ENCODE measurements at regions not wholly inside any gene's neighbourhood (a gene's known extent, or its start where the extent isn't known, plus 50 kb on each side); places are given as distances from the start of the nearest gene placed in this dataset.

GRCh38 chr12:28893856-28894255 lies 255.2 kb upstream of the FAR2 start:
- DNase-seq (ENCODE audit: extremely low spot score): no peak
- H3K27ac ChIP-seq (ENCODE audit: low read depth): no peak overlapping the region

GRCh38 chr12:28896421-28896820 lies 252.7 kb upstream of the FAR2 start:
- no peaks in the 10 kb centered on the region for H3K36me3 ChIP-seq (ENCODE audit: insufficient read depth)
- DNase-seq (ENCODE audit: extremely low spot score): no peak
- H3K4me1 ChIP-seq (ENCODE audit: insufficient read depth): no peaks in the 10 kb centered on the region
- no peak overlapping the region for H3K27ac ChIP-seq (ENCODE audit: low read depth)
- no peak overlapping the region for H3K4me3 ChIP-seq (ENCODE audit: low read depth, low read length)
- 85% methylated on average over 1 of the region's 1 CpG for WGBS

More at GRCh38 chr12:28893856-28894255, 255.2 kb upstream of the FAR2 start:
- WGBS: 50% methylated on average over 1 of the region's 1 CpG
- no peaks in the 10 kb centered on the region for H3K36me3 ChIP-seq (ENCODE audit: insufficient read depth)
- H3K4me3 ChIP-seq (ENCODE audit: low read depth, low read length): no peak overlapping the region
- no peaks in the 10 kb centered on the region for H3K4me1 ChIP-seq (ENCODE audit: insufficient read depth)

- 59% methylated on average over 2 of the region's 2 CpGs for WGBS
- Histone ChIP-seq H3K27ac (ENCODE audit: low read depth) (no peak overlapping the region), H3K4me1 (ENCODE audit: insufficient read depth) (no peaks in the 10 kb centered on the region), H3K36me3 (ENCODE audit: insufficient read depth) (no peaks in the 10 kb centered on the region), H3K4me3 (ENCODE audit: low read depth, low read length) (no peak overlapping the region)
- no peak for DNase-seq (ENCODE audit: extremely low spot score)
Observed at GRCh38 chr12:28898038-28898437, 251.0 kb upstream of the FAR2 start.

- H3K4me3 ChIP-seq (ENCODE audit: low read depth, low read length): no peak overlapping the region
- 85% methylated on average over 1 of the region's 1 CpG for WGBS
Observed at GRCh38 chr12:28899951-28900350, 249.1 kb upstream of the FAR2 start.

GRCh38 chr12:28905220-28905955 lies 243.7 kb upstream of the FAR2 start:
- no peak for DNase-seq (ENCODE audit: extremely low spot score)
- H3K4me3 ChIP-seq (ENCODE audit: low read depth, low read length): no peak overlapping the region
- no peak overlapping the region for H3K27ac ChIP-seq (ENCODE audit: low read depth)
- WGBS: 86% methylated on average over 1 of the region's 1 CpG
- H3K4me1 ChIP-seq (ENCODE audit: insufficient read depth): no peaks in the 10 kb centered on the region
- H3K36me3 ChIP-seq (ENCODE audit: insufficient read depth): no peaks in the 10 kb centered on the region

More at GRCh38 chr12:28899951-28900350, 249.1 kb upstream of the FAR2 start:
- Histone ChIP-seq H3K36me3 (ENCODE audit: insufficient read depth) (no peaks in the 10 kb centered on the region), H3K4me1 (ENCODE audit: insufficient read depth) (no peaks in the 10 kb centered on the region), H3K27ac (ENCODE audit: low read depth) (no peak overlapping the region)
- no peak for DNase-seq (ENCODE audit: extremely low spot score)

- H3K27ac ChIP-seq (ENCODE audit: low read depth): no peak overlapping the region
- H3K4me1 ChIP-seq (ENCODE audit: insufficient read depth): no peaks in the 10 kb centered on the region
- no peak for DNase-seq (ENCODE audit: extremely low spot score)
- no peak overlapping the region for H3K4me3 ChIP-seq (ENCODE audit: low read depth, low read length)
- no peaks in the 10 kb centered on the region for H3K36me3 ChIP-seq (ENCODE audit: insufficient read depth)
- WGBS: 78% methylated on average over 1 of the region's 1 CpG
Observed at GRCh38 chr12:28908646-28909045, 240.4 kb upstream of the FAR2 start.

- Histone ChIP-seq H3K4me3 (ENCODE audit: low read depth, low read length) (no peak overlapping the region), H3K27ac (ENCODE audit: low read depth) (no peak overlapping the region), H3K4me1 (ENCODE audit: insufficient read depth) (no peaks in the 10 kb centered on the region), H3K36me3 (ENCODE audit: insufficient read depth) (no peaks in the 10 kb centered on the region)
- no peak for DNase-seq (ENCODE audit: extremely low spot score)
- WGBS: 44% methylated on average over 1 of the region's 1 CpG
Observed at GRCh38 chr12:28909291-28909690, 239.8 kb upstream of the FAR2 start.

- WGBS: 61% methylated on average over 3 of the region's 3 CpGs
- no peak for DNase-seq (ENCODE audit: extremely low spot score)
- no peak overlapping the region for H3K4me3 ChIP-seq (ENCODE audit: low read depth, low read length)
- no peak overlapping the region for H3K27ac ChIP-seq (ENCODE audit: low read depth)
- H3K36me3 ChIP-seq (ENCODE audit: insufficient read depth): no peaks in the 10 kb centered on the region
- H3K4me1 ChIP-seq (ENCODE audit: insufficient read depth): no peaks in the 10 kb centered on the region
Observed at GRCh38 chr12:28925719-28926376, 223.2 kb upstream of the FAR2 start.

GRCh38 chr12:28930704-28931103 lies 218.4 kb upstream of the FAR2 start:
- 94% methylated on average over 2 of the region's 2 CpGs for WGBS
- DNase-seq (ENCODE audit: extremely low spot score): no peak

GRCh38 chr12:28933176-28933575 lies 215.9 kb upstream of the FAR2 start:
- 90% methylated on average over 1 of the region's 1 CpG for WGBS
- H3K4me3 ChIP-seq (ENCODE audit: low read depth, low read length): no peak overlapping the region
- H3K27ac ChIP-seq (ENCODE audit: low read depth): no peak overlapping the region
- DNase-seq (ENCODE audit: extremely low spot score): no peak
- no peaks in the 10 kb centered on the region for H3K36me3 ChIP-seq (ENCODE audit: insufficient read depth)
- H3K4me1 ChIP-seq (ENCODE audit: insufficient read depth): no peaks in the 10 kb centered on the region

More at GRCh38 chr12:28930704-28931103, 218.4 kb upstream of the FAR2 start:
- Histone ChIP-seq H3K36me3 (ENCODE audit: insufficient read depth) (no peaks in the 10 kb centered on the region), H3K4me3 (ENCODE audit: low read depth, low read length) (no peak overlapping the region), H3K4me1 (ENCODE audit: insufficient read depth) (no peaks in the 10 kb centered on the region), H3K27ac (ENCODE audit: low read depth) (no peak overlapping the region)

GRCh38 chr12:28933864-28934527 lies 215.1 kb upstream of the FAR2 start:
- Histone ChIP-seq H3K4me3 (ENCODE audit: low read depth, low read length) (no peak overlapping the region), H3K36me3 (ENCODE audit: insufficient read depth) (no peaks in the 10 kb centered on the region), H3K27ac (ENCODE audit: low read depth) (no peak overlapping the region), H3K4me1 (ENCODE audit: insufficient read depth) (no peaks in the 10 kb centered on the region)
- WGBS: 73% methylated on average over 8 of the region's 8 CpGs
- no peak for DNase-seq (ENCODE audit: extremely low spot score)

GRCh38 chr12:28936221-28936620 lies 212.9 kb upstream of the FAR2 start:
- Histone ChIP-seq H3K4me3 (ENCODE audit: low read depth, low read length) (no peak overlapping the region), H3K4me1 (ENCODE audit: insufficient read depth) (no peaks in the 10 kb centered on the region), H3K36me3 (ENCODE audit: insufficient read depth) (no peaks in the 10 kb centered on the region), H3K27ac (ENCODE audit: low read depth) (no peak overlapping the region)
- DNase-seq (ENCODE audit: extremely low spot score): no peak
- 71% methylated on average over 1 of the region's 1 CpG for WGBS

- no peak overlapping the region for H3K27ac ChIP-seq (ENCODE audit: low read depth)
- no peaks in the 10 kb centered on the region for H3K4me1 ChIP-seq (ENCODE audit: insufficient read depth)
- WGBS: 44% methylated on average over 3 of the region's 3 CpGs
- DNase-seq (ENCODE audit: extremely low spot score): no peak
- no peak overlapping the region for H3K4me3 ChIP-seq (ENCODE audit: low read depth, low read length)
- no peaks in the 10 kb centered on the region for H3K36me3 ChIP-seq (ENCODE audit: insufficient read depth)
Observed at GRCh38 chr12:28936711-28937110, 212.4 kb upstream of the FAR2 start.

- 71% methylated on average over 3 of the region's 3 CpGs for WGBS
- H3K27ac ChIP-seq (ENCODE audit: low read depth): no peak overlapping the region
- H3K4me3 ChIP-seq (ENCODE audit: low read depth, low read length): no peak overlapping the region
- no peaks in the 10 kb centered on the region for H3K36me3 ChIP-seq (ENCODE audit: insufficient read depth)
- no peak for DNase-seq (ENCODE audit: extremely low spot score)
- no peaks in the 10 kb centered on the region for H3K4me1 ChIP-seq (ENCODE audit: insufficient read depth)
Observed at GRCh38 chr12:28937196-28937595, 211.9 kb upstream of the FAR2 start.

All from urinary bladder (tissue), 3 donors.